H9 (cell line): ENCODE measurements at regions not wholly inside any gene's neighbourhood (a gene's known extent, or its start where the extent isn't known, plus 50 kb on each side); places are given as distances from the start of the nearest gene placed in this dataset.

Source experiments
- DNase-seq: peaks from one replicate; pipeline ENCODE4 v3.0.0-alpha.2; 2017
- H2AFZ ChIP-seq: one replicate; pipeline ENCODE4 v1.6.1; 2013; ENCODE audit warnings: mild to moderate bottlenecking, low read length, control low read depth, moderate library complexity
- H2AK5ac ChIP-seq: 2 replicates; pipeline ENCODE4 v1.6.1; 2013; ENCODE audit warnings: low read length, control low read depth, mixed read lengths; ENCODE audit not compliant: insufficient read length
- H2BK120ac ChIP-seq: one replicate; pipeline ENCODE4 v1.6.1; 2013; ENCODE audit warnings: low read depth, mild to moderate bottlenecking, low read length, control low read depth, inconsistent platforms; ENCODE audit not compliant: poor library complexity, severe bottlenecking
- H2BK12ac ChIP-seq: 2 replicates; pipeline ENCODE4 v1.6.1; 2013; ENCODE audit warnings: low read length, control low read depth, mixed read lengths, low read depth; ENCODE audit not compliant: insufficient read length
- H2BK15ac ChIP-seq: 2 replicates; pipeline ENCODE4 v1.6.1; 2013; ENCODE audit warnings: low read depth, low read length, control low read depth
- H2BK20ac ChIP-seq: one replicate; pipeline ENCODE4 v1.6.1; 2013; ENCODE audit warnings: low read depth, mild to moderate bottlenecking, low read length, control low read depth, inconsistent platforms; ENCODE audit not compliant: poor library complexity, severe bottlenecking
- H2BK5ac ChIP-seq: 2 replicates; pipeline ENCODE4 v1.6.1; 2013; ENCODE audit warnings: low read length, control low read depth, mixed read lengths; ENCODE audit not compliant: insufficient read length
- H3K14ac ChIP-seq: 2 replicates; pipeline ENCODE4 v1.6.1; 2013; ENCODE audit warnings: low read length, control low read depth; ENCODE audit not compliant: insufficient read depth
- H3K18ac ChIP-seq: 2 replicates; pipeline ENCODE4 v1.6.1; 2013; ENCODE audit warnings: low read depth, mild to moderate bottlenecking, mixed read lengths, low read length, control low read depth; ENCODE audit not compliant: insufficient read length
- H3K23ac ChIP-seq: 2 replicates; pipeline ENCODE4 v1.6.1; 2013; ENCODE audit warnings: low read length, control low read depth, mixed read lengths, low read depth; ENCODE audit not compliant: insufficient read length
- H3K23me2 ChIP-seq: 2 replicates; pipeline ENCODE4 v1.6.1; 2013; ENCODE audit warnings: low read depth, mild to moderate bottlenecking, mixed read lengths, low read length, control low read depth; ENCODE audit not compliant: insufficient read length, poor library complexity, severe bottlenecking
- H3K27ac ChIP-seq: 2 replicates; pipeline ENCODE4 v1.5.1; 2013; ENCODE audit warnings: low read length, control low read depth, mixed read lengths, low read depth; ENCODE audit not compliant: insufficient read length
- H3K27me3 ChIP-seq: 2 replicates; pipeline ENCODE4 v1.6.1; 2013; ENCODE audit warnings: low read length, control low read depth, inconsistent platforms; ENCODE audit not compliant: insufficient read depth
- H3K4ac ChIP-seq: 2 replicates; pipeline ENCODE4 v1.6.1; 2013; ENCODE audit warnings: low read depth, mild to moderate bottlenecking, control low read depth, inconsistent platforms, low read length, moderate library complexity
- H3K4me1 ChIP-seq: 2 replicates; pipeline ENCODE4 v1.6.1; 2013; ENCODE audit warnings: low read length, control low read depth, inconsistent platforms; ENCODE audit not compliant: insufficient read depth
- H3K4me2 ChIP-seq: 2 replicates; pipeline ENCODE4 v1.6.1; 2013; ENCODE audit warnings: low read length, control low read depth, mixed read lengths; ENCODE audit not compliant: insufficient read length, insufficient read depth
- H3K56ac ChIP-seq: 2 replicates; pipeline ENCODE4 v1.6.1; 2013; ENCODE audit warnings: low read depth, mild to moderate bottlenecking, mixed read lengths, low read length, control low read depth; ENCODE audit not compliant: insufficient read length
- H3K79me1 ChIP-seq: 2 replicates; pipeline ENCODE4 v1.6.1; 2013; ENCODE audit warnings: low read depth, mild to moderate bottlenecking, moderate library complexity, low read length, control low read depth, inconsistent platforms; ENCODE audit not compliant: insufficient read depth, poor library complexity, severe bottlenecking
- H3K79me2 ChIP-seq: 2 replicates; pipeline ENCODE4 v1.6.1; 2013; ENCODE audit warnings: low read length, control low read depth, inconsistent platforms; ENCODE audit not compliant: insufficient read depth
- H3K9ac ChIP-seq: 2 replicates; pipeline ENCODE4 v1.6.1; 2013; ENCODE audit warnings: low read length, control low read depth, mixed read lengths; ENCODE audit not compliant: insufficient read length; ENCODE audit errors: extremely low read depth
- H3K9me3 ChIP-seq: one replicate; pipeline ENCODE4 v1.6.1; 2013; ENCODE audit warnings: low read depth, low read length, inconsistent platforms; ENCODE audit not compliant: control insufficient read depth
- H3T11ph ChIP-seq: one replicate; pipeline ENCODE4 v1.6.1; 2013; ENCODE audit warnings: mild to moderate bottlenecking, low read length, control low read depth, inconsistent platforms
- H4K20me1 ChIP-seq: one replicate; pipeline ENCODE4 v1.6.1; 2013; ENCODE audit not compliant: control insufficient read depth, insufficient read length, insufficient read depth
- H4K5ac ChIP-seq: 2 replicates; pipeline ENCODE4 v1.6.1; 2013; ENCODE audit warnings: low read depth, mild to moderate bottlenecking, mixed read lengths, low read length, control low read depth; ENCODE audit not compliant: insufficient read length
- H4K8ac ChIP-seq: replicated peaks from 2 replicates; pipeline ENCODE4 v1.6.1; 2013; ENCODE audit warnings: low read length, control low read depth, mixed read lengths, low read depth; ENCODE audit not compliant: insufficient read length
- H4K91ac ChIP-seq: 2 replicates; pipeline ENCODE4 v1.6.1; 2013; ENCODE audit warnings: low read depth, mild to moderate bottlenecking, moderate library complexity, mixed read lengths, low read length, control low read depth; ENCODE audit not compliant: insufficient read length
- H3K27ac Mint-ChIP-seq, 3 experiments: 2 replicates in 2 of 3; 3 replicates in 1 of 3; pipeline ENCODE4 v1.8.0; 2020 to 2021; ENCODE audit warnings: mixed read lengths in 3 of 3, mild to moderate bottlenecking in 1 of 3, moderate library complexity in 1 of 3
- H3K27me3 Mint-ChIP-seq: 2 replicates; pipeline ENCODE4 v1.8.0; 2021; ENCODE audit warnings: low read depth, mild to moderate bottlenecking, moderate library complexity, mixed read lengths
- H3K36me3 Mint-ChIP-seq, 3 experiments: 2 replicates in 2 of 3; 3 replicates in 1 of 3; pipeline ENCODE4 v1.8.0; 2020 to 2021; ENCODE audit warnings: low read depth in 3 of 3, mixed read lengths in 3 of 3; ENCODE audit not compliant: insufficient read depth in 1 of 3
- H3K4me1 Mint-ChIP-seq, 2 experiments: 2 replicates each; pipeline ENCODE4 v1.8.0; 2020; ENCODE audit warnings: mixed read lengths in 2 of 2
- H3K4me3 Mint-ChIP-seq, 2 experiments: 2 replicates in 1 of 2; 3 replicates in 1 of 2; pipeline ENCODE4 v1.8.0; 2020 to 2021; ENCODE audit warnings: mild to moderate bottlenecking in 2 of 2, mixed read lengths in 2 of 2, moderate library complexity in 1 of 2
- H3K9me3 Mint-ChIP-seq, 2 experiments: 2 replicates in 1 of 2; 3 replicates in 1 of 2; pipeline ENCODE4 v1.8.0; 2020; ENCODE audit warnings: mild to moderate bottlenecking in 2 of 2, mixed read lengths in 2 of 2, moderate library complexity in 1 of 2
- CTCF ChIP-seq: fragments of 200-600 bp; sonication (generic); conservative IDR thresholded peaks from 3 replicates; pipeline ENCODE4 v1.8.0; 2021; ENCODE audit warnings: antibody characterized with exemption, mild to moderate bottlenecking
- WGBS: extraction: QIAGEN DNeasy Blood & Tissue Kit; methylation state at CpG from one replicate; pipeline ENCODE4 v1.1.7; 2013; ENCODE audit warnings: missing lambda C conversion rate, low lambda C conversion rate, mixed read lengths; ENCODE audit not compliant: insufficient read length; ENCODE audit errors: extremely low coverage; 5-methylcytosine and 5-hydroxymethylcytosine counted together

- Mint-ChIP-seq H3K27me3 (peaks cover 1% of the 10 kb centered on the region), H3K36me3 (no peaks in the 10 kb centered on the region), H3K9me3 (peaks cover 2 to 18% of the 10 kb centered on the region in 2 experiments; a peak in 3 of 5 replicates), H3K4me3 (no peak overlapping the region), H3K27ac (no peak overlapping the region), H3K4me1 (no peaks in the 10 kb centered on the region)
- Histone ChIP-seq H3K14ac (no peak overlapping the region), H3K27me3 (no peaks in the 10 kb centered on the region), H3K4ac (no peak overlapping the region), H4K5ac (no peak overlapping the region), H2AK5ac (no peak overlapping the region), H3K4me1 (no peaks in the 10 kb centered on the region), H3K56ac (no peak overlapping the region), H3K27ac (no peak overlapping the region), H3K23ac (no peak overlapping the region), H3K79me1 (no peaks in the 10 kb centered on the region), H2BK12ac (no peak overlapping the region), H3K79me2 (no peaks in the 10 kb centered on the region), H4K91ac (no peak overlapping the region), H3T11ph (no peak overlapping the region), H3K9ac (no peak overlapping the region), H2BK120ac (no peak overlapping the region), H2AFZ (no peak overlapping the region), H2BK5ac (no peak overlapping the region), H2BK20ac (no peak overlapping the region), H4K20me1 (no peaks in the 10 kb centered on the region), H3K4me2 (no peak overlapping the region), H3K23me2 (no peaks in the 10 kb centered on the region), H4K8ac (no peak overlapping the region), H3K9me3 (no peaks in the 10 kb centered on the region), H2BK15ac (no peak overlapping the region), H3K18ac (no peak overlapping the region)
- no CpG with 5 or more reads among the region's 2 CpGs for WGBS
- DNase-seq: peak; percentile 29
- no peak; the same call in 2 of the 3 replicates for TF ChIP-seq CTCF
Measured at GRCh38 chr9:1701113-1701512, 314.0 kb upstream of the SMARCA2 start.
